GM19328 (cell line): ENCODE measurements at regions not wholly inside any gene's neighbourhood (a gene's known extent, or its start where the extent isn't known, plus 50 kb on each side); places are given as distances from the start of the nearest gene placed in this dataset.
"Not testable (repeated sequence)": the region's sequence is repeated elsewhere in the genome, so short reads cannot be mapped to it uniquely, and the experiment has no call there.

Experiments
- ATAC-seq: cut with Tn5 transposase; IDR thresholded peaks from one replicate; pipeline ENCODE4 v1.9.1; 2021; ENCODE audit warnings: mild to moderate bottlenecking, moderate library complexity; ENCODE audit not compliant: unreplicated experiment

GRCh38 chr6:57708061-57708460 lies 390.6 kb downstream of the PRIM2 start:
- ATAC-seq, result not testable (repeated sequence)

- ATAC-seq, result not testable (repeated sequence)
These were observed 405.1 kb downstream of the PRIM2 start for GRCh38 chr6:57722546-57722945.

- ATAC-seq, result not testable (repeated sequence)
These were observed 406.5 kb downstream of the PRIM2 start for GRCh38 chr6:57723815-57724401.

GRCh38 chr6:57729407-57729806 lies 412.0 kb downstream of the PRIM2 start:
- not testable (repeated sequence) for ATAC-seq

GRCh38 chr6:57730726-57731125 lies 413.3 kb downstream of the PRIM2 start:
- not testable (repeated sequence) for ATAC-seq

- ATAC-seq, result not testable (repeated sequence)
These were observed 430.3 kb downstream of the PRIM2 start for GRCh38 chr6:57747716-57748115.

- ATAC-seq, result not testable (repeated sequence)
These were observed 442.4 kb downstream of the PRIM2 start for GRCh38 chr6:57759850-57760249.

GRCh38 chr6:57792720-57793397 lies 475.4 kb downstream of the PRIM2 start:
- not testable (repeated sequence) for ATAC-seq

- ATAC-seq, result not testable (repeated sequence)
These were observed 475.9 kb downstream of the PRIM2 start for GRCh38 chr6:57793398-57793762.

GRCh38 chr6:57799703-57800479 lies 482.5 kb downstream of the PRIM2 start:
- ATAC-seq, result not testable (repeated sequence)

GRCh38 chr6:57808581-57808980 lies 491.2 kb downstream of the PRIM2 start:
- ATAC-seq, result not testable (repeated sequence)

GRCh38 chr6:57809454-57809853 lies 492.0 kb downstream of the PRIM2 start:
- ATAC-seq, result not testable (repeated sequence)

- not testable (repeated sequence) for ATAC-seq
These were observed 496.0 kb downstream of the PRIM2 start for GRCh38 chr6:57813271-57814075.

GRCh38 chr6:57815826-57816225 lies 498.4 kb downstream of the PRIM2 start:
- not testable (repeated sequence) for ATAC-seq

GRCh38 chr6:57821325-57821724 lies 503.9 kb downstream of the PRIM2 start:
- not testable (repeated sequence) for ATAC-seq

- ATAC-seq, result not testable (repeated sequence)
These were observed 505.0 kb downstream of the PRIM2 start for GRCh38 chr6:57822448-57822847.

- ATAC-seq, result no peak
These were observed 505.5 kb downstream of the PRIM2 start for GRCh38 chr6:57822896-57823358.

GRCh38 chr6:57837622-57838209 lies 520.3 kb downstream of the PRIM2 start:
- ATAC-seq, result not testable (repeated sequence)

GRCh38 chr6:57841551-57841950 lies 524.1 kb downstream of the PRIM2 start:
- not testable (repeated sequence) for ATAC-seq

- ATAC-seq, result not testable (repeated sequence)
These were observed 536.4 kb downstream of the PRIM2 start for GRCh38 chr6:57853745-57854407.
